Ascending aorta (tissue), 2 donors: ENCODE measurements at regions not wholly inside any gene's neighbourhood (a gene's known extent, or its start where the extent isn't known, plus 50 kb on each side); places are given as distances from the start of the nearest gene placed in this dataset.

ENCODE experiments used
- DNase-seq, 2 donors: peaks; one replicate each; pipeline ENCODE4 v3.0.0-alpha.2; 2019; ENCODE audit warnings: low spot score in 2 of 2
- H3K27ac ChIP-seq, 2 donors: fragments of 200-600 bp; sonication (generic); one replicate each; pipeline ENCODE4 v1.5.1; 2016 to 2017; ENCODE audit warnings: mild to moderate bottlenecking in 1 of 2
- H3K27me3 ChIP-seq: fragments of 200-600 bp; sonication (generic); one replicate; pipeline ENCODE4 v1.5.1; 2017
- H3K36me3 ChIP-seq, 2 donors: fragments of 200-600 bp; sonication (generic); one replicate each; pipeline ENCODE4 v1.5.1; 2016
- H3K4me1 ChIP-seq, 2 donors: fragments of 200-600 bp; sonication (generic); one replicate each; pipeline ENCODE4 v1.5.1; 2016 to 2017; ENCODE audit warnings: mild to moderate bottlenecking in 1 of 2
- H3K4me3 ChIP-seq, 2 donors: fragments of 200-600 bp; sonication (generic); one replicate each; pipeline ENCODE4 v1.5.1; 2016 to 2017; ENCODE audit warnings: mild to moderate bottlenecking in 1 of 2
- H3K9me3 ChIP-seq, 2 donors: fragments of 200-600 bp; sonication (generic); one replicate each; pipeline ENCODE4 v1.5.1; 2016
- intact Hi-C: fragments of 100-400 bp; cut with DNase I; formaldehyde crosslinking; loops from one replicate; pipeline ENCODE4 v1.15.1; 2023
- TF ChIP-seq, protein P1 (sequence below), 3 experiments: fragments of 200-600 bp in 2 of 3; fragments of 450-650 bp in 1 of 3; sonication (generic) in 2 of 3; IDR thresholded peaks; one replicate each; pipeline ENCODE4 v1.5.1; 2016 to 2019; ENCODE audit warnings: antibody characterized with exemption in 3 of 3, mild to moderate bottlenecking in 1 of 3, moderate library complexity in 1 of 3

DNA sequence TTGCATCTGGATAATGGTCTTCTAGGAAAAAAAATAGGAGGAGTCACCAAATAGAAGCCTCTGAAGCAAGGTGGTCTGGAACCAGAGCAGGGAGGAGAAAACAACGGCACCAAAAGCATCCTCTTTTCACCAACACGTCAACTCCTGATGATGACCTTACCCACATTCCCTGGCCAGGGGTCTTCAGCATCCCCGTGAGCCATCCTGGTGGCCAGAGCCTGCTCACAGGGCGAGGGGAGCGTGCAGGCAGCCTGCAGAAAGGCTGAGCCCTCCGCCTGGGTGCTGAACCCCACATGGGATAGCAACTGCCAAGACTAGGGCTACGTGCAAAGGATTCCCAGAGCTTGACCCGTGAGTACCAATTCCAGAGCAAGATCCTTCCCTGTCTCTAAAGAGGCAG is 191.0 kb downstream of the NDUFA10 start:
- Histone ChIP-seq H3K9me3 (no peaks in the 10 kb centered on the region), H3K27me3 (no peaks in the 10 kb centered on the region), H3K27ac (no peak overlapping the region), H3K36me3 (no peaks in the 10 kb centered on the region), H3K4me3 (no peak overlapping the region), H3K4me1 (peaks cover 3 to 18% of the 10 kb centered on the region in 2 donors)
- TF ChIP-seq, protein P1, sequence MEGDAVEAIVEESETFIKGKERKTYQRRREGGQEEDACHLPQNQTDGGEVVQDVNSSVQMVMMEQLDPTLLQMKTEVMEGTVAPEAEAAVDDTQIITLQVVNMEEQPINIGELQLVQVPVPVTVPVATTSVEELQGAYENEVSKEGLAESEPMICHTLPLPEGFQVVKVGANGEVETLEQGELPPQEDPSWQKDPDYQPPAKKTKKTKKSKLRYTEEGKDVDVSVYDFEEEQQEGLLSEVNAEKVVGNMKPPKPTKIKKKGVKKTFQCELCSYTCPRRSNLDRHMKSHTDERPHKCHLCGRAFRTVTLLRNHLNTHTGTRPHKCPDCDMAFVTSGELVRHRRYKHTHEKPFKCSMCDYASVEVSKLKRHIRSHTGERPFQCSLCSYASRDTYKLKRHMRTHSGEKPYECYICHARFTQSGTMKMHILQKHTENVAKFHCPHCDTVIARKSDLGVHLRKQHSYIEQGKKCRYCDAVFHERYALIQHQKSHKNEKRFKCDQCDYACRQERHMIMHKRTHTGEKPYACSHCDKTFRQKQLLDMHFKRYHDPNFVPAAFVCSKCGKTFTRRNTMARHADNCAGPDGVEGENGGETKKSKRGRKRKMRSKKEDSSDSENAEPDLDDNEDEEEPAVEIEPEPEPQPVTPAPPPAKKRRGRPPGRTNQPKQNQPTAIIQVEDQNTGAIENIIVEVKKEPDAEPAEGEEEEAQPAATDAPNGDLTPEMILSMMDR (IDR thresholded peaks at IDR 0.05): no peak
- intact Hi-C loops: no loop called here
- peak in 1 of 2 donors; percentile 48 for DNase-seq

DNA sequence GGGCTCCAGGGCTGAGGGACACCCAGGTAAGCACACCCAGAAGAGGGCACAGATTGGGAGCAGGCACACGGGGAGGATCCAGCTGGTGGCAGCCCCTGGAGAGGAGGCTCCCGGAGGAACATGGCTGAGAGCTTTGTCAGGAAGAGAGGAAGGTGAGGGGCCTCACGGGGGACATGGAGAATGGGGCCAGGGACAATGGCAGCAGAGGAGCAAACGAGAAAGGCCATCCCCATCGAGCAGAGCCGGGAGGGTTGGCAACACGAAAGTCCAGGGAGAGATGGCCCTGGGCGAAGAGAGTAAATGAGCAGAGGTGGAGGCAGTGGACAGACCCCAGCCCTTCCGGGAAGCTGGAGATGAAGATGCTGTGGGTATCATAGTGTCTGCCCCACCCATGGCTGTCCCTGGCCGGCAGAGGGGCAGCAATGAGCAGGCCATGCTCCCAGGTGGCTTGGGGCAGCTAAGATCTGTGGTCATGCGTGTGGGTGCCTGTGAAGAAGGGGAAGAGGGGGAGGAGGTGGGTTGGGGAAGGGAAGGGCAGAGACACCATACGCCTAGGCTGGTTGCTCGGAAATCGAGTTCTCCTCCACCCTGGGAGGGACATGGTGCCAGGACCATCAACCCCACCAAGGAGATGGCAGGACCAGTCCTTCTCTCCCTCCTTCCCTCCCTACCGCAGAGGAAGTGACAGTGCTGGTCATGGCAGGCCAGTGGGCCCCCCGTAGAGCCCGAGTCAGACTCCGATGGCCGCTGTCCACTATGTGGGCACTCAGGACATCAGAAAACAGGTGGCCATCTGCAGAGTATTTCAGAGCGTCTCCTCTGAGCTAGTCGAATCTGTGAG is 191.7 kb downstream of the NDUFA10 start:
- no peaks in the 10 kb centered on the region for H3K9me3 ChIP-seq
- TF ChIP-seq, protein P1 (IDR thresholded peaks at IDR 0.05): no peak
- H3K27me3 ChIP-seq: no peaks in the 10 kb centered on the region
- no peaks in the 10 kb centered on the region for H3K36me3 ChIP-seq
- peaks cover 3 to 20% of the 10 kb centered on the region in 2 donors for H3K4me1 ChIP-seq
- intact Hi-C loops: no loop called here
- peak in 1 of 2 donors; percentile 48 for DNase-seq
- no peak overlapping the region for H3K4me3 ChIP-seq
- H3K27ac ChIP-seq: no peak overlapping the region

DNA sequence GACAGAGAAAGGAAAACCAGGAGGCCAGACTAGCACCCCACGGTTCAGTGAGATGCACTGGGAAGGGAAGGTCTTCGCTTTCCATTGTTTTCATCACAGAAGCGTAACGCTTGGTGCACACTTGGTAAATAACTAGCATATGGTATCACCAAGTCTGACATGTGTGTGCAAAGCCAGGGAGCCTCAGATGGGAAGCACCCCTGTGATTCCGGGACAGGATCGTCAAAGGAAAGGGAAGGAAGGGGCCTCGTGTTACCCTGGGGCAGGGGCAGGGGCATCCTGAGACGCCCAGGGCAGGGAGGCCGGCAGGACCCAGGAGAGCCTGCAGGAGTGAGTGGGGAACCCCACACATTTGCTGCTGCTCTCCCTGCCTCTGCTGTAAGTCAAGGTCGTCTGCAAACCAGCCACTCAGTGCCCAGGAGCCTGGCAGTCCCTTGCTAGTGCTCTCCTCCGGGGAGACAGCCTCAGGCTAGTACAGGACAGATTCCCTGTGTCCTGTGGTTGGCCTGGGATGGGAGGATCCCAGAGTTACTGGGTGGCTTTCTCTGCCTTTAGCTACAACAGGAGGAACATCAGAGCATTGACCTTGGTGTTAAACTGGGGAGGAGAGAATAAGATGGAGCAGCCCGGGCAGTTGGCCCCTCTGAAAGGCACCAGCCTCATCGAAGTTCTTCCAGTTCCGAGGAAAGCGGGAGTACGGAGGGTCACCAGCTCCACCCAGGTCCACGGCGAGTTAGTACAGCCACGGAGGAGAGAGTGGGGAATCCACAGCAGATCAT is 192.5 kb downstream of the NDUFA10 start:
- Histone ChIP-seq H3K27me3 (no peaks in the 10 kb centered on the region), H3K36me3 (no peaks in the 10 kb centered on the region), H3K9me3 (no peaks in the 10 kb centered on the region), H3K4me1 (peaks cover 3 to 20% of the 10 kb centered on the region in 2 donors), H3K4me3 (no peak overlapping the region), H3K27ac (no peak overlapping the region)
- intact Hi-C loops: no loop called here
- peak in 1 of 2 donors; percentile 55 for DNase-seq
- TF ChIP-seq, protein P1 (IDR thresholded peaks at IDR 0.05): no peak

DNA sequence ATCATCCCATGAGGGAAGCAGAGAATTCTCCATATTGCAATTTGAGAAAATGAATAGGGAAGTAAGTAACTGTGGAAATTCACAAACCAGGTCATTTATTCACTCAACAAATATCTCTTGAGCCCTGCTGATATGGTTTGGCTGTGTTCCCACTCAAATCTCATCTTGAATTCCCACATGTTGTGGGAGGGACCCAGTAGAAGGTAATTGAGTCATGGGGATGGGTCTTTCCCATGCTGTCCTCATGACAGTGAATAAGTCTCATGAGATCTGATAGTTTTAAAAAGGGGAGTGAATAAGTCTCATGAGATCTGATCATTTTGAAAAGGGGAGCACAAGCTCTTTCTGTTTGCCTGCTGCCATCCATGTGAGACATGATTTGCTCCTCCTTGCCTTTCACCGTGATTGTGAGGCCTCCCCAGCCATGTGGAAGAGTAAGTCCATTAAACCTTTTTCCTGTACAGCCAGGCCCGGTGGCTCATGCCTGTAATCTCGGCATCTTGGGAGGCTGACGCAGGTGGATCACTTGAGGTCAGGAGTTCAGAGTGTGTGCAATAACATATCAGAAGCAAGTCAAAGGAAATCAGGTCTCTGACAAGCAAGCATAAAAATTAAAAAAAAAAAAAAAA is 193.2 kb downstream of the NDUFA10 start:
- peak in 1 of 2 donors; percentile 35 for DNase-seq
- TF ChIP-seq, protein P1 (IDR thresholded peaks at IDR 0.05): no peak

DNA sequence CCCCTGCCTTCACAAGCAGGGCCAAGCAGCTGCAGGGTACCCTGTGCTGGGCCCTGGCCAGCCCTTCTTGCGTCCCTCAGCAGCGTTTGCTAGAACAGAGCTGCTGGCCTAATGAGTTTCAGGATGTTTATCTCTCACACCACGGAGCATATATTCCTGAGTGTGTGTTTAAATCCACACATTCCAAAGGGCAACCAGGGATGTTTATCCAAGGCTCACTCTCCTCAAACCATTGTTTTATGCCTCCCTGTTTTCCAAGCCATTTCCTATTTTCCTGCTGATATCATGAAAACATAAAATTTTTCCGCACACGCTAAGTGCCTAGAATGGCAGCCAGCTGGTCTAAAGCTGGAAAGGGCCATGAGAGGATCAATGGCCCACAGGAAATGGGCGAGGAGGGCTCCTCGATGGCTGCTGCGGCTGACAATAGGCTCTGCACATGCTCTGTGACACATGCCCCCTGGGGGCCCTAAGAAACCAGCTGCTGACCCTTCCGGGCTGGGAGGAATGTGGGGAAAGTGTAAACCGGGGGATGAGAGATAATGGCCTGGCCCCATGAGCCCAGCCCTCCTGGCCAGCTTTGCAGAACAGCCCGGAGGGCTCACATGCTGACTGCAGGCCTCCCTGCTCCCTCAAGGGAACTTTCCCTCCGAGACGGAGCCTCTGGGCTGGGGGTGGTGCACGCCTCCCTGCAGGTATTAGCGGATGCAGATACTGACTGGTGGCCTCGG is 194.0 kb downstream of the NDUFA10 start:
- Histone ChIP-seq H3K4me3 (no peak overlapping the region), H3K27ac (peak overlapping the region in 1 of 2 donors; percentile 25), H3K9me3 (no peaks in the 10 kb centered on the region), H3K27me3 (no peaks in the 10 kb centered on the region), H3K4me1 (peaks cover 3 to 20% of the 10 kb centered on the region in 2 donors), H3K36me3 (no peaks in the 10 kb centered on the region)
- intact Hi-C loops: no loop called here
- peak in 1 of 2 donors; percentile 54 for DNase-seq
- TF ChIP-seq, protein P1 (IDR thresholded peaks at IDR 0.05): no peak

More for the DNA sequence above, 193.2 kb downstream of the NDUFA10 start:
- Histone ChIP-seq H3K4me3 (no peak overlapping the region), H3K9me3 (no peaks in the 10 kb centered on the region), H3K4me1 (peaks cover 3 to 20% of the 10 kb centered on the region in 2 donors), H3K27me3 (no peaks in the 10 kb centered on the region), H3K36me3 (no peaks in the 10 kb centered on the region), H3K27ac (no peak overlapping the region)
- intact Hi-C loops: no loop called here
